Activated CD8-positive, alpha-beta T cell treated with anti-CD3 and anti-CD28 coated beads, Interleukin-2, amount 10 ng/mL, durations not matched to agents 7 days and 5 days (primary cell): ENCODE measurements at regions not wholly inside any gene's neighbourhood (a gene's known extent, or its start where the extent isn't known, plus 50 kb on each side); places are given as distances from the start of the nearest gene placed in this dataset.

Experiments used
- ATAC-seq: fragments of 150-1000 bp; cut with Tn5 transposase; one replicate; pipeline ENCODE4 v1.10.0; 2021; ENCODE audit warnings: moderate library complexity
- CTCF ChIA-PET: fragments of 350-600 bp; sonication (Branson Sonifier 250); formaldehyde crosslinking; loops from one replicate; lab custom pipeline; 2021; ENCODE audit warnings: antibody characterized with exemption; lab: Charles Lee
- POLR2A ChIA-PET: fragments of 350-600 bp; sonication (Branson Sonifier 250); formaldehyde crosslinking; loops from one replicate; lab custom pipeline; 2021; ENCODE audit warnings: antibody characterized with exemption; lab: Charles Lee
- DNase-seq: peaks from one replicate; pipeline ENCODE4 v3.0.0-alpha.2; 2020
- H3K27ac Mint-ChIP-seq: one replicate; pipeline ENCODE4 v1.8.0; 2021; ENCODE audit warnings: mild to moderate bottlenecking, mixed read lengths
- H3K27me3 Mint-ChIP-seq: one replicate; pipeline ENCODE4 v1.8.0; 2021; ENCODE audit warnings: low read depth, mixed read lengths
- H3K36me3 Mint-ChIP-seq: one replicate; pipeline ENCODE4 v1.8.0; 2021; ENCODE audit warnings: low read depth, mixed read lengths
- H3K4me1 Mint-ChIP-seq: one replicate; pipeline ENCODE4 v1.8.0; 2021; ENCODE audit warnings: low read depth, mixed read lengths
- H3K4me3 Mint-ChIP-seq: one replicate; pipeline ENCODE4 v1.8.0; 2021; ENCODE audit warnings: mild to moderate bottlenecking, mixed read lengths
- H3K9me3 Mint-ChIP-seq: one replicate; pipeline ENCODE4 v1.8.0; 2022; ENCODE audit warnings: mixed read lengths; ENCODE audit not compliant: insufficient read depth

DNA sequence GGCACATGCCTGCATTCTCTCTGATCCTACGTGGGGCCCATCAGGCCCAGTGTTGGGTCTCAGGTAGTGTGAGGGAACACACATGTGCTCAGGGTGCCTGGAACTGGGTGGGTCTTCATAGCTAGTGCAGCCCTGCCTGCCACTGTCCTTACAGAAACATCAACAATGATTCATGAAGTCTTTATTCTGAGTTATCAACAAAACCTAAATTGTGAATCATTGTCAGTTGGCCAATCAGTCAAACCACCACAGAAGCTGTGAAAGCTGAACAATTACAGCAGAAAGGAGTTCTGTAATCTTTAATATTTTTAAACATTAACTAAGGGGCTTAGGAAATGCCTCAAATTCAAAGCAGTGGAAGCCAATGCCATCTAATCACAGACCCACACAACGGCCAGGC, 82.8 kb upstream of the ZNF521 start:
- ATAC-seq (no peak), DNase-seq (no peak)
- Mint-ChIP-seq H3K36me3 (no peaks in the 10 kb centered on the region), H3K4me1 (no peaks in the 10 kb centered on the region), H3K27ac (no peak overlapping the region), H3K27me3 (no peaks in the 10 kb centered on the region), H3K4me3 (no peak overlapping the region), H3K9me3 (no peaks in the 10 kb centered on the region)
- ChIA-PET CTCF (no interaction called here), POLR2A (no interaction called here)

DNA sequence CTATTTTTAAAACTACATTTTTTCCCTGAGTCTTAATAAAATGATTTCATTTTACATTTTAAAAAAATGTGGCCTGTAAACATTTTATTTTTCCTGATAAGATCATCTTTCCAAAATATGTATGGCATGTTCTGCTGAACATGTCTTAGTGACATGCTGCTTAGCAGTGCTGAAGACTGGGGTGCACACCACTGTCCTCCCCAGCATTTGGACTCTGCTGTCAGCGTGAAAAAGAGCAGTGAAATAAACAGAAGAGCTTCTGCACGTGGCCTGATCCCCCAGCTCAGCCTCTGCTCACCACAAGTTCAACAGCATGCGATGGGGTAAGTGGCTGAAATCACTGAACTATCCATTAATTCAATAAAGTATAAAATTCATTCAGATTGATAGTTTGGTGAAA, 81.6 kb upstream of the ZNF521 start:
- H3K4me3 Mint-ChIP-seq, result no peak overlapping the region
- DNase-seq (no peak), ATAC-seq (no peak)
- H3K36me3 Mint-ChIP-seq, result no peaks in the 10 kb centered on the region
- no peaks in the 10 kb centered on the region for H3K27me3 Mint-ChIP-seq
- no peaks in the 10 kb centered on the region for H3K4me1 Mint-ChIP-seq
- H3K9me3 Mint-ChIP-seq, result no peaks in the 10 kb centered on the region
- POLR2A ChIA-PET, result no interaction called here
- CTCF ChIA-PET, result no interaction called here
- no peak overlapping the region for H3K27ac Mint-ChIP-seq

DNA sequence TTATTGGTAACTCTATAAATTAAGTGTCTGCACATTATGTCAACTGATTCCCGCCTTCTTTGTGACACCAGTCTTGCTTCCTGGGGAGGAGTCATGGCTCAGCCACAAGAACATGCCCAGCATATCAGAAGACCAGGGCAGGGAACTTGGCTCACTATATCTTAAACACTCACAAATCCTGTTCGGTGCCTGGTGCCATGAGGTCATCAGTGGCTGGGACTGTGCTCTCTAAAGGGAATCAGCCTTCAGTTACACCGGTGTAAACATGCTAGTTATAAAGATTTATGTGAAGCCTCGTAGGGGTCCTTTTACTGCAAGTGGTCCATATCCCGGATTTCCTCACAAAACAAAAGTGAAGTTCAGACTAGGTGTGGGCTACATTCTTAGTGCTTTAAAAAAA, 73.1 kb upstream of the ZNF521 start:
- ATAC-seq (no peak), DNase-seq (no peak)
- Mint-ChIP-seq H3K27me3 (no peaks in the 10 kb centered on the region), H3K4me1 (no peaks in the 10 kb centered on the region), H3K36me3 (no peaks in the 10 kb centered on the region), H3K27ac (no peak overlapping the region), H3K4me3 (no peak overlapping the region), H3K9me3 (no peaks in the 10 kb centered on the region)
- CTCF ChIA-PET, result no interaction called here
- POLR2A ChIA-PET, result no interaction called here

DNA sequence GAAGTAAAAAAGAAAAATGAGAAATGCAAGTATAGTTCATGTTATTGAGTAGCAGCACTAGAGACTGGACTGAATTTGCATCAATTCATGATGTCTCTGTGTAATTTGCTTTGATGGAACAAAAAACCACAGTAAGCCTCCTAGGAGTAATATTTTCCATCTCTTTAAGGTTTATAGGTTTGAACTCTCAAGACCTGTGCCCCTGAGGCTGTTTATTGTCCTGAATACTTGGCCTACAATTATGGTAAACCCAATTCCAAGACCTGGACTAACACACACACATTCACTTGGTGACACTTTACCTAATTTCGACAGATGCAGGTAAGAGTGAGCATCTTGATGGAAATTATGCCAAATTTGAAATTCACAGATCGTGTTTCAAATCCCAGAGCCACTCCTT, 71.8 kb upstream of the ZNF521 start:
- CTCF ChIA-PET, result no interaction called here
- Mint-ChIP-seq H3K9me3 (no peaks in the 10 kb centered on the region), H3K36me3 (no peaks in the 10 kb centered on the region), H3K27me3 (no peaks in the 10 kb centered on the region), H3K27ac (no peak overlapping the region), H3K4me1 (no peaks in the 10 kb centered on the region), H3K4me3 (no peak overlapping the region)
- POLR2A ChIA-PET, result no interaction called here
- ATAC-seq (no peak), DNase-seq (no peak)

DNA sequence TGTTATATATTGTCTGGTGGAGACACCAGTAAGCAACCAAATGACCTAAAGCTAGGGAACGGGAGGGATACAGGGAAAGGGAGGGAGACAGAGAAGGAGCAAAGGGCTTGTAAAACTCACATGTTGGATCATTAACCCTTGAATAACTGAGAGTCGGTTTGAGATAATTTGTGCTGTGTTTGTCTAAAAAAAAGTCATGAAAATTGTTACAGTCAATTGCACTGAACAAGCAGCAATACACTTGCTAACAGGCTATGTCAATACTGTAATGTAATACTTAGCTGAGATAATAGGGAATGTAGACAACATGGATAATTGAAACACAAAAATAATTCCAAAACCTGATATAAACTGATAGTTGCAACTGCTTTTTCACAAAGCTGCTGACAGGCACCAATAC, 71.3 kb upstream of the ZNF521 start:
- DNase-seq, result no peak
- Mint-ChIP-seq H3K4me1 (no peaks in the 10 kb centered on the region), H3K4me3 (no peak overlapping the region), H3K27me3 (no peaks in the 10 kb centered on the region), H3K36me3 (no peaks in the 10 kb centered on the region), H3K27ac (no peak overlapping the region), H3K9me3 (no peaks in the 10 kb centered on the region)
- ChIA-PET CTCF (no interaction called here), POLR2A (no interaction called here)
- ATAC-seq, result no peak

DNA sequence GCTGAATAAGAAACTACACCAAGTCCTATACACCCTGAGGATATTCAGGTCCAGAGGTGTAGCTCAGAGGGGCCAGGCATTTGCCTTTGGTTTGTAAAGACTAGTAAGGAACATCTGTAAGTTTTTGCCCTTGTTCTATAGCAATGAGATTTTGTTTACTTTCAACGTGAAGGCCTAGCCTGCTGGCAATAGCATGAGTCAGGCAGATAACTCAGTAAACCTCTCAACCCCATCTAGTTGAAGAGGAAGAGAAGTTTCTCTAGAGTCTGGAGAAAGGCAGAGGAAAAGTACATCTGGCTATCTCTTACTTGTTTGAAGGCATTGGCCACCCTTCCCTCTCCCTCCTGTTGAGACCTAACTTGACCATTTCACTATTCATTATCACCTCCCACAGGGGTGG, 70.3 kb upstream of the ZNF521 start:
- Mint-ChIP-seq H3K36me3 (no peaks in the 10 kb centered on the region), H3K4me1 (no peaks in the 10 kb centered on the region), H3K27ac (no peak overlapping the region), H3K27me3 (no peaks in the 10 kb centered on the region), H3K4me3 (no peak overlapping the region), H3K9me3 (no peaks in the 10 kb centered on the region)
- ChIA-PET POLR2A (no interaction called here), CTCF (no interaction called here)
- DNase-seq, result no peak
- ATAC-seq, result no peak

DNA sequence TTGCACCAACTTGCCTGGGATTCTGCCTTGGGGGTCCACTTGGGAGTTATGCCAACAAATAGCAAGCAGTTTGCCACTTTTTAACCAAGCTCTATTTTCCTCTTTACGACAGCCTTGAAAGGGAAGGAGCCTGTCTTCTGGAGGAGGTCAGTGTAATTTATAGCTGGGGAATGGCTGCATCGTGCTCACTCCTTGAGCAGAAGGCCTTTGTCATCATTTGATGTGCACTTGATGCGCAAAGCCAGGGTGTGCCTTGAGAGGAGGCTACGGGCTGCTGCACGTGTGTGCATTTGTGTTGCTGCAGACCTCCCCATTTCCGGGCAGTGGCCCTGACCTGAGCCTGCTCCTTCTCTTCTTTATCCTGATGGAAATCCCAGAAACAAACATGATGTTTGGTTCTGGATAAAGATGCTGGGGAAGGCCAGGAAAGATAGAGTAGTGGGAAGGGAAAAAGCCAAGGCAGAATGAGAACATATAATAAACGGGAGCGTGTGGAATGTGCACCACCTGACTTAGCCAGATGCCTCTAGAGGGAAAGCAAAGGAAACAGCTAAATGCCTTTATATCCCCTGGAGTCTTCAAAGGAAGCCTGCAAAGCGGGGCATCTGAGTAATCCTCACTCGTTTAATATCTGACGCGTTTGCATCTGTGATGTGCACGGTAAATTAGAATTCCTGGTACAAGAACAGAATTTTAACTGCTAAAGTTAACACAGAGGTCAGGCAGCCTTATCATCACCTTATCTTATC, 68.3 kb upstream of the ZNF521 start:
- no peaks in the 10 kb centered on the region for H3K4me1 Mint-ChIP-seq
- ChIA-PET POLR2A (no interaction called here), CTCF (no interaction called here)
- H3K9me3 Mint-ChIP-seq, result no peaks in the 10 kb centered on the region
- no peak overlapping the region for H3K27ac Mint-ChIP-seq
- DNase-seq (no peak), ATAC-seq (no peak)
- H3K36me3 Mint-ChIP-seq, result no peaks in the 10 kb centered on the region
- H3K4me3 Mint-ChIP-seq, result no peak overlapping the region
- no peaks in the 10 kb centered on the region for H3K27me3 Mint-ChIP-seq

DNA sequence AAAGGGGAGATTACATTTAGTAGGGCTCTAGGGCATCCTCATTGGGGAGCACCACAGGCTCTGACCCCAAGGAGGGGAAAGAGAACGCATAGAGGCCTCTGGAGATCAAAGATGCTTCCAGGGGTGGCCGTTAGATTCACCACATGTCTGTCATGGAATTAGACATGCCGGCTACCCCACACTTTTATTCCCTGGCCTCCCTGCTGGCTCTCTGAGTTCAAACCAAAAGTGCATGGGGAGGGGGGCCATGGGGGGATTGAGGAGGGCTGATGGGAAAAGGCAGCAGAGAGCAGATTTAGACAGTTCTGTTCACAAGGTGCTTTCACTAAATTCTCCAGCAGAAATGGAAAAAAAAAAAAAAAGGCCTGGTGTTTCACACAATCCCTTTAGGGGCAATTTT, 64.4 kb upstream of the ZNF521 start:
- Mint-ChIP-seq H3K27me3 (no peaks in the 10 kb centered on the region), H3K36me3 (no peaks in the 10 kb centered on the region), H3K9me3 (no peaks in the 10 kb centered on the region), H3K4me3 (no peak overlapping the region), H3K27ac (no peak overlapping the region), H3K4me1 (no peaks in the 10 kb centered on the region)
- no peak for DNase-seq
- CTCF ChIA-PET, result no interaction called here
- POLR2A ChIA-PET, result no interaction called here
- ATAC-seq, result no peak

DNA sequence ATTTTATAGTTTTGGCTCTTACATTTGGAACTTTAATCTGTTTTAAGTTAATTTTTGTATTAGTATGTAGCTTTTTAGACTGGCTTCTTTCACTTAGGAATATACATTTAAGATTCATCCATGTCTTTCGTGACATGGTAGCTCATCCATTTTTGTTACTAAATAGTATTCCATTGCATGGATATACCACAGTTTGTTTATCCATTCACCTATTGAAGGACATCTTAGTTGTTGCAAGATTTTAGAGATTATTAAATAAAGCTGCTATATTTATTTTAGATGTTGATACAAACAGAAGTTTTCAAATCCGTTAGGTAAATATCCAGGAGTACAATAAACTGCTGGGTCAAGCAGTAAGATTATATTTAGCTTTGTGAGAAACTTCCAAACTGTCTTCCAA, 58.0 kb upstream of the ZNF521 start:
- DNase-seq (no peak), ATAC-seq (no peak)
- ChIA-PET POLR2A (no interaction called here), CTCF (no interaction called here)
- no peaks in the 10 kb centered on the region for H3K27me3 Mint-ChIP-seq
- H3K4me3 Mint-ChIP-seq, result no peak overlapping the region
- no peaks in the 10 kb centered on the region for H3K9me3 Mint-ChIP-seq
- no peaks in the 10 kb centered on the region for H3K4me1 Mint-ChIP-seq
- H3K27ac Mint-ChIP-seq, result no peak overlapping the region
- H3K36me3 Mint-ChIP-seq, result no peaks in the 10 kb centered on the region

DNA sequence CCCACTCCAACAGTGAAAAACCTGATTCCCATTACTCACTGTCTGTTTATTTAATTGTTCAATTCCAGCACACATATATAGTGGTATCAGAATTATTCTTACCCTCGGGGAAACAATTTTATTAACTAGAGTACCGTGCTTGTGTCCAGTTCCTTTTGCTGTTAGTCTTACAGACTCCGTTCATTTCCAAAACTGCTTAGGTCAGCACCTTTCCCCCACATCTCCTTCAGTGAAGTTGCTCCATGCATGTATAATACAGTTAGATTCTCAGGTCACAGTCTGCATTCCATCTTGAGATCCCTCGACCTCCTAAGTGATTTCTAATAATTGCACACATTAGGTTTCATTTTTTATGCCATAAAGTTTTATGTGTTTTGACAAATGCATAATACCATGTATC, 56.3 kb upstream of the ZNF521 start:
- Mint-ChIP-seq H3K9me3 (no peaks in the 10 kb centered on the region), H3K27me3 (no peaks in the 10 kb centered on the region), H3K27ac (no peak overlapping the region), H3K4me3 (no peak overlapping the region), H3K36me3 (no peaks in the 10 kb centered on the region), H3K4me1 (no peaks in the 10 kb centered on the region)
- ChIA-PET CTCF (no interaction called here), POLR2A (no interaction called here)
- no peak for DNase-seq
- ATAC-seq, result no peak
